Erythroblast (primary cell): ENCODE measurements at regions not wholly inside any gene's neighbourhood (a gene's known extent, or its start where the extent isn't known, plus 50 kb on each side); places are given as distances from the start of the nearest gene placed in this dataset.

Experiments used
- GATA1 ChIP-seq: IDR thresholded peaks from 2 replicates; pipeline ENCODE4 v1.6.1; 2011; ENCODE audit warnings: low read depth, mild to moderate bottlenecking, control low read depth, low read length, moderate library complexity
- POLR2A ChIP-seq: IDR thresholded peaks from 2 replicates; pipeline ENCODE4 v1.6.1; 2011; ENCODE audit warnings: mild to moderate bottlenecking, low read length

DNA sequence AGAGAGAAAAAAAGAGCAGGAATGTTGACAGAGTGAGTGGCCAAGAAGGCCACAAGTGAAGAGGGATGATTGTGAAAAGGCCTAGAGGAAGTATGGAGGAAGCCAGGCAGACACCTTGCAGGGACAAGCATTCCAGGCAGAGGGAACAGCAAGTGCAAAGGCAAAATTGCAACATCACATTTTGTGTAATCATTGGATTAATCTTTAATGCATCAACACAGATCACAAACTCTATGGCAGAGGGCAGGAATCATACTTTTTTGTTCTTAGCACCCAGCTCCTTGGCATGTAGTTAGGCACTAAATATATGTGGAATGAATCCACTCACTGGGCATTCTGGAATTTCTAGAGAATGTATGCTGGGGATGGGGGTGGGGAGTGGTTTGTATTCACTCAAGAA lies 312.1 kb upstream of the PROK2 start:
- no peak for TF ChIP-seq POLR2A
- TF ChIP-seq GATA1: no peak
